ENCODE measurements at regions not wholly inside any gene's neighbourhood (a gene's known extent, or its start where the extent isn't known, plus 50 kb on each side); places are given as distances from the start of the nearest gene placed in this dataset.

DNA sequence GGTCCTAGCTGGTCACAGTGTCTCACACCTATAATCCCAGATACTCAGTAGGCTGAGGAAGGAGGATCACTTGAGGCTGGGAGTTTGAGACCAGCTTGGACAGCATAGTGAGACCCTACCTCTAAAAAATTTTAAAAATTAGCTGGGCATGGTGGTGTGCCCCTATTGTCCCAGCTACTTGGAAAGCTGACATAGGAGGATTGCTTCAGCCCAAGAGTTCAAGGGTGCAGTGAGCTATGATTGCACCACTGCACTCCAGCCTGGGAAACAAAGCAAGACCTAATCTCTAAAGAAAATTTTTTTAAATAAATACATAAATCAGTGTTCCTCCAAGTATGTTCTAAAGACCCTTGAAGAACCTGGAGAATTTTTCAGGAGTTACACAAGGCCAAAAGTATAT, 50.6 kb upstream of the GNAO1 start:
- no peak for DNase-seq

DNA sequence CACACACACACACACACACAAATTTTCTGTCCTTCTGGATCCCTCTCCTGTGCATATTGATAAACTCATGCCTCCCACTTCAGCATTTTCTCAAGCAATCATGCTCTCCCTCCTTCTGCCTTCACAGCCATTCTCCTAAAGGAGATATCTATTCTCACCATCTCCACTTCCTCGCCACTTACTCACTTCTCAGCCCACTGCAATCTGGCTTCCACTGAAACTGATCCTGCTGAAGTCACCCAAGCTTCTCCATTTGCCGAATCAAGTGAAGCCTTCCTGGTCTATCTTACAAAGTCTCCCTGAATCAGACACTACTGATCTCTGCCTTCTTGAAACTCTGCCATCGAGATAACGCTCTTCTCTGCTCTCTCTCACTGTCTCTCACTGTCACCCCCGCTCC, 54.0 kb upstream of the GNAO1 start:
- DNase-seq = no peak

DNA sequence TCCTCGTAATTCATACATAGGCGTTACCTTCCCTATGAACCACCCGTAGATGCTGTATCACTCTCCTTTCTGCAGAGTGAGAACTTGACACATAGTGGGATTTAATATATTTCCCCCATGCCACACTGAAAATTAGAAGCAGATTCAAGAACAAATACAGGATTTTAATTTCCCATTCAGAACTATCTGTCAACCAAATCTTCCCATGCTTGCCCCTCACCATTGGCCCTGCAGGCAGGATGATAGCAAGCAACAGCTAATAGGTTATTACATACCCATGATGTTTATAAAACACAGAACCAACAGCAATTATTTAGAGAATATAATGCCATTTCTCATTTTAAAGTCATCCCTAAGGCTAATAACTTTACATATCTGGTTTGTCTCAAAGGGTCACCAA, 55.0 kb upstream of the GNAO1 start:
- no peak for DNase-seq

DNA sequence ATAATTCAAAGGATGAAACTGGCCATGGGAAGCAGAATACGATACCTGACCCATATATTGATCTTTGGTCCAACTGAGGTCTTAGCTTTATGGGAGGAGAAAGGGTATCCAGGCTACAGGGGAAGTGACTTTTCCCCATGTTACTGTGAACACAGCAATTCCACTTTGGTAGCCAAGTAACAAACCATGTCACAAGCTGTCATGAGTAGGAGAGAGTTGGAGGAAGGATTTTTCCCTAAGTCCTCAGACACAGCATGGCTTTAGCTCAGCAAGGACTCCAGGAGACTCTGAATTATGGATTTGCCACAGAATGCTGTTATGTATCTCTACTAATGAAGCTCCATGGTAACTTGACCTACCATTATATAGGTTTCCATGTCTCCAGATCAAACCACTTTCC, 56.5 kb upstream of the GNAO1 start:
- no peak for DNase-seq

DNA sequence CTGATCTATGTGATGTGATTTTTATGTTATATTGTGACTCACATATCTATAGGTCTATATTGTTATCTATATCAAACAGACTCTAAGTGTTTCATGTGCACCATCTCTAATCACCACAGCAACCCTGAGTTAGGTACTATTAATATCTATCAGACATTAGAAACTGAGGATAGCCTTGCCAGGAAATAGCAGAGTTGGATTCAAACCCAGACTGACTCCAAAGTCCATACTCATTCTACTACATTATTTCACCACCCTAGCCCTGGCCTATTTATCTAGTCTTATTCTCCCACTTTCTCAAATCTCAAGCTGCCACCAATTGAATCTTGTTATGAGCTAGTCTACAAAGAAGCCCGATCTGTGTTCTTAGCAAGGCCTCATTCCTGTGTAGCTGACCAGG, 65.4 kb upstream of the GNAO1 start:
- no peak for DNase-seq

DNA sequence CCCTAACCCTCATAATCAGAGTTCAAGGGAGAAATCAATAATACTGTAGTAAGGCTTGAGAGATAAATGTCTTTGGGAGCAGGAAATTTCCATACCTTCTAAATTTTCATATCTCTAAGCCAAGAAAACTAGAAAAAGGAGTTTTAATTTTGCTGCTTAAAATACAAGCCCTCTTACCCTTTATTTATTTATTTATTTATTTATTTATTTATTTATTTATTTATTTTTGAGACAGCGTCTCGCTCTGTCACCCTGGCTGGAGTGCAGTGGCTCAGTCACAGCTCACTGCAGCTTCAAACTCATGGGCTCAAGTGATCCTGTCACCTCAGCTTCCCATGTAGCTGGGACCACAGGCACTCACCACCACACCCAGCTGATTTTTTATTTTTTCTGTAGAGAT, 69.0 kb upstream of the GNAO1 start:
- no peak for DNase-seq

DNA sequence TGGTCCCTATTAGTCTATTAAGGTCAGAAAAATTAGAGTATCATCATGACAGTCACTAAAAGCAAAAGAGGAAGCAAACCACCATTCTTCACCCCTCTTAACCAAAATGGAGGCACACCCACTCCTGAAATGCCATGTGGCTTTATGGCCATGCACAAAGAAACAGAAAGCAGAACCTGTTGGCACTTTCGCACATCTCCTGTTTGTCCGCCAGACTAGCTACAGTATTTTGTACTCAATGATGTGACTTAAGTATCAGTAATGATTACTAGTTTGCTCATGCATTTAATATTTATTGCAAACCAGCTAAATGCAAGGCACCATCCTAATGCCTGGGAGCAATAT, 70.2 kb upstream of the GNAO1 start:
- DNase-seq = no peak

DNA sequence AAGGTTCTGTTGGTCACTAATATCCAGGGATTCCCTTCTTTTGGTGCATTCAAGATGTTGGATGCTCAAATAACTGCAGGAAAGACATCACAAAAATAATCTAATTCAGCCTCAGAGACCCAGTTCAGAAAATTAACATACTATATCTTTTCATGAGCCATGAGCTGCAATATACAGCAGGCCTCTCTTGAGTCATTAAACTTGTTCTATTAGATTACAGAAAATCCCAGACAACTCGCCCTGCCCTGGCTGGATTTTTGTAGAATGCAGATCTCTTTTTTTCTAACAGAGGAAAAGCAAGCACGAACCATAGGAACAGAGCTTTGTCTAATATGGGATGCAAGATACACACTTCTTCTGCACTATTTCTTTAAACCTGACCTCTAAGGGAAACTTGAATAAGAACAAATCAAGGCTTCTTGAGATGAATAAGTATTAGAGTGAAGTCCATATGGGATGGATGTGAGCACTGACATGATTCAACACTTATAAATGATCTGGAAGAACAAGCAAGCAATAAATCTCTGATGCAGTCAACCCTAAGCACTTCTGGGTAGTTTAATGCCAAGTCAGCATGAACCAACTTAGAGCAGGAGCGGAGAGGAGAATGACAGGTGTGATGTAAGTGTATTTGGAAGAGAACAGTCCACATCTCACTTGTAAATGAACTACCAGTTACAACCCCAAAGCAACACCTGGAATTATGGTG, 70.7 kb upstream of the GNAO1 start:
- no peak for DNase-seq

DNA sequence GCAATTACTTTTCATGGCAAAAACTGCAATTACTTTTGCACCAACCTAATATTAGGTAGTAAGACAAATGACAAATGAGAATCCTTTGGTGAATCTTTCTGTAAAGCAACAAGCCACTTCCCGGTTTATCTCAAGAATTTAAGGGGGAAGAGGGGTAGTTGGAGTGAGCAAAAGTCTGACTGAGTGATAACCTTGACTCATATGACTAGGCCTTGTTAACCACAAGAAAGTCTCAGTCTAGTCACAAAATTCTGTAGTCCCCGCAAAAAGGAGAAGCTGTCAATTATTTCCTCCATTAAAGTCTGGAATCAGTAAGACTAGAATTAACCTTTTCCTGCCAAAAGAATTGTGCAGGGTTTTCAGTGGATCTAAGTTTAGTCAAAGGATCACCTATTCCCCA, 72.2 kb upstream of the GNAO1 start:
- no peak for DNase-seq

DNA sequence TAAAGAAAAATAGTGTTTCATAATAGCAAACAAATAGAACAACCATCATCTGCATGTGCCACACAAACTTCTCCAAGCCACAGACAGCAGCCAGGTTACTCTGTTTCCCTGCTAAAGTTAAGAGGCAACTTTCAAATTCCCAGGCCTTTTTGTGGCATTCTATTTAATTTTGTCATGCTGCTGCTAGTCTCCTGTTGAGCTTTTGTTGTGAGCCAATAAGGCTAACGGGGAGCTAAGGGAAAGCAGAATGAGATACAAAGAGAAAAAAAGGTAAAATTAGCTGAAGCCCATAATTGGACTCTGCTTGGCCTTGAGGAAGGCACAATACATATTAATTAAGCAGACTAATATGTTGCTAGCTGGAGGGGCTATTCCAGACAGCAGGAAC, 74.7 kb upstream of the GNAO1 start:
- DNase-seq = no peak

DNA sequence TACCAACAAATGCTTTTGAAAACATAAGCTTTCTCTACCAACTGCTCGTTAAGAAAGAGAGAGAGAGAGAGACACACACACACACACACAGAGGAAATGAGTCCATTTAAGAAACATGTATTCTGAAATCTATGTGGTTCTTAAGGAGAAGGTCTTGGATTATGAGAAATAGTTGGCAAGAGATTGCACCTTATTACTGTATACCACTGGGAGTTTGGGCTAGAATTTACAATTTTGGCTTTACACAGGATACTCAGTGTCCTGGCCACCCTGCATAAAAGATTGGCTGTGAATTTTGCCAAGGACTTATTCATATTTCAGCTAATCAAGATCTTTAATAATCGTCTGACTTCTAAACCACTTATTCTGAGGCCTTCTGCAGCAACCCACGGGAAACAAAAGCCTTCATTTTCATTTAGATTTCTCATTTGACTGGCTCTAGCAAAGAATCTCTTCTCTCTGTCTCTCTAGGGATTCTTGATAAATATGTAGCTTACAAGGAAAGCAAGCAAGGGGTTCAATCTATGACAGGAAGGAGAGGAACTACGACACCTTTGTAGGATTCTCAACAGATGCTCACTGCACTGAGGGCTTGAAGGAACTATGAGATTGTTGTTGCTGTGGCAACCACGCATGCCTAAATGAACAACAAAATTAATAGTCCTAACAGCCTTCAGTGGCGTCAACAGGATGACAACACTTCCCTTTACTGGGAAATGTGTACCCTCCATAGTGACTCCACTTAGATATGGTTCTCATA, 75.3 kb upstream of the GNAO1 start:
- DNase-seq = no peak

DNA sequence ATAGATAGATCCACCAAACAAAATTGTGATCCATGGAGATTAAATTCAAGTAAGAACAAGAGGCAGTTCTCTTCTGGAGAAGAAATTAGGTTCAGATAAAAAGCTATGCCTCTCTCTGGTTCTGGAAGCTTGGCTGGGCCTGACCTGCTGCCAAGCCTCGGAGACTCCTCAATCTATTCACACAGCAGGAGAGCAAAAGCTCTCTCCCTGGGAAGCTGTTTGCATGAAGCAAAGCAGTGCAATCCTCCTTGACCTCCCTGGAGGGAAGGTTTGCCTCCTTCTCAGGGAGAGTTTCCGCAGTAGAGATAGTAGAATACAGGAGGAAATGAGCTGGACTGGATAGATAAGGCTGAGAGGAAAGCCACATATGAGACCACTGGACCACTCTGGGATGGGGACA, 78.1 kb upstream of the GNAO1 start:
- no peak for DNase-seq

DNA sequence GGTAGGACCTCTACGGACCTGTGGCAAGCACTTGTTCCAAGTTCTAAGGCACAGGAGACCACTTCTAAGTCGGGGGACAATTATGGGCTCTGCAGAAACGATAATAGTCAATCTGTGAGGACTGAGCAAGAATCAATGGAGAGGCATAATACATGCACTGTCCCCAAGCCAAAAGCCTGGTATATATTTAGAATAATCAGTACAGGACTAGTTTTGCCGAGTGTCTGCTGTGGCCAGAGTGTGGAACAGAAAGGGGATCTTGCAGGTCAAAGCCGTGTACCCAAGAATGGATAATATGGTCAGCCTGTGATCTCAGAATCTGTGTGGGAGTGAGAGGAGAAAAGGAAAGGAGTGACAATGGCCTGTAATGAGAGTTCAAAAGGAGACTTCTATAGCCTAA, 80.2 kb upstream of the GNAO1 start:
- DNase-seq = no peak

DNA sequence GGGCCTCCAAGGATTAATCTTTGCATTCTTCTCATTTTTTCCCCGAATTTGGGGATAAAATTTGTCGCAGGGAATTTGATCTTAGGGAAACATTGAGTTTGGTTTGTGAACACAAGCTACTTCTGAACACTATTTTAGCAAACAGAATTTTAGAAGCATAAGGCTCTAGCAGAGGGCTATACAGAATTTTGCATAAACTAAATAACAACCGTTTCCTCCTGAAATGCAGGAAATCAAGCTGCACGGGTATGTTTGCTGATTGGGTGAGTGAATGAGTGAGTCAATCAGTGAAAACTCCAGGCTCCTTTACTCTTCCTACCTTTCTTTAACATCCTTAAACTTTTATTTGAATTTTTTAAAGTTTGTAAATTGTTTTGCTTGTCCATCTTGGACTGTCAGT, 81.3 kb upstream of the GNAO1 start:
- DNase-seq = no peak

DNA sequence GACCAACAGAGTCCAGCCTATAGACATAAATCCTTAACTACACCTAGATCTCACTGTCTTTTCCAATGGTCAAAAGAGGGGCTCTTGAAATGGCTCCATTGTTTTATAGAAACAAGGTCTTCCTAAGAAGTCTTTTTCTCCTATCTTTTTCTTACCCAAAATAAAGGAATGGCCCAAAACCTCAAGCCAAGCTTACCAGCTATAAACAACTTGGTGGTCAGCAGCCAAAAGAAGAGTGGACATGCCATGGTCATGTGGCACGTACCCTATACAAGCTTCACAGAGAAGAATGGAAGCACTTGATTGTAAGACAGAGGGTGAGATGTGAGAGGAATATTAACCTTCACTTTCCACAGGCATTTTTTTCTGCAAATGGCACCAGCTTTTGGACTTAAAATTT, 82.1 kb upstream of the GNAO1 start:
- no peak for DNase-seq

DNA sequence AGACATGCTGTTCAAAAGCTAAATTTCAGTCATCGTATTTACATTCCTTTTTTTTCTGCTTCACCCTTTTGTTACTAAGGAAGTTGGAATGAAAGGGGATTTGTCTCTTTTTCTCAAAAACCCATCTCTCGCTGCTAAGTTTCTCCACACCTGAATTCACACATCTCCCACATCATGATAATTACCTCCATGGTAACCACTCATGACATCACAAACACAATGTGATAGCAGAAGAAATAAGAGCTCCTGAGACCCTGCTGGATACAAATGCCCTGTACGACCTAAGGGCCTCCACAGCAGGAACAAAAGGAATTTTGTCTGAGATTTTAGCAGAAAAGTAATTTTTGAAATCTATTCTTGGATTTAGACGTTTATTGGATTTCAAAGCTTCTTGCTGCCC, 82.6 kb upstream of the GNAO1 start:
- DNase-seq = no peak

DNA sequence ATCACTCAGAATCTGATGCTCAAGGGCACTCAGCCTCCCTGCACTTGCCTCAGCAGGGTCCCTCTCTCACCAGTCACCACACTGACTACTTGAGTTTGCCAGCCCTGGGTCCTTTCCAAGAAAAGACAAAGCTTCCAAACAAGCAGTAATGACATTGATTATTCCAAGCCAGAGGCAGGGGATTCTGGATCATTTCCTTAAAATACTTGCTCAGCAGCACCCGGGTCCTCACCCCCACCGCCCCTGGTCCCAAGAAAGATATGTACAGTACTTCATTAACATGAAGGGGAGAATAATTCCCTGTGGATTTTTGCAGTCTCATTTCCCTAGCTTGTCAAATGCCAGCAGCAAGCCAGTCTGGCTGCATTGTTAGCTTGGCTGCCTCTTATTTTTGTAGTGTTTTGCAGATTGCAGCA, 83.2 kb upstream of the GNAO1 start:
- no peak for DNase-seq

DNA sequence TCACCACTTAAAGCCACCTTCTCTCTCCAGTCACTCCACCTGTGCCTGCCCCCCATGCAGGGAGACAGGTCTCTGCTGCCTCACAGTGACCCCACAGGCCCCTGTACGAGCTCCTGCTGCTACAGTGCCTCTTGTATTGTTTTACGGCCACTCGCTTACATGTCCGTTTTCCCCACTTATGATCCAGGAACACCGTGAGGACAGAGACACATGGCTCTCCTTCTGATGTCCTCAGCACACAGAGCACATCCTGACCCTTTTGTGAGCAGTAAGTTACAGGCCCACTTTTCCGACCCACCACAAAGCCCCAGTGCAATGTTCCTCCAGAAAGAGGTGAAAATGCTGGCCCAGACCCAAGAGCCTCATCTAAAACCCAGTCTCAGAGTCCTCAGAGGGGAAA, 84.8 kb upstream of the GNAO1 start:
- no peak for DNase-seq

DNA sequence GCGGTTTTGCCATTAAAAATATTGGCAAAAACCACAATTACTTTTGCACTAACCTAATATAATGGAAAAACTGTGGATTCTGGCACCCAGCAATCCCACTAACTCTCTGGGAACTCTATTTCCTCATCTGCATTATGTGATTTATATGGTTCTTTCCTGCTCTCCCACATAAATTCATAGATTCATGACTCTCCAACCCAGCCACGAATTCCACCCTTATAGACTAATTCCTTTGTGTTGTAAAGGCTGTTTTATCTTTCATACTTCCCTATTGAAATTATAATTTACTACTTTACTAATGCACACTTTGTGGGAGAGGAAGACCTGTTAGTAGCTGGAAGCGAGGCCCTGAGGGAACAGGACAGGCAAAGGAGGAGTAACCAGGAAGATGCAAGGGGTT, 88.4 kb upstream of the GNAO1 start:
- DNase-seq = no peak

DNA sequence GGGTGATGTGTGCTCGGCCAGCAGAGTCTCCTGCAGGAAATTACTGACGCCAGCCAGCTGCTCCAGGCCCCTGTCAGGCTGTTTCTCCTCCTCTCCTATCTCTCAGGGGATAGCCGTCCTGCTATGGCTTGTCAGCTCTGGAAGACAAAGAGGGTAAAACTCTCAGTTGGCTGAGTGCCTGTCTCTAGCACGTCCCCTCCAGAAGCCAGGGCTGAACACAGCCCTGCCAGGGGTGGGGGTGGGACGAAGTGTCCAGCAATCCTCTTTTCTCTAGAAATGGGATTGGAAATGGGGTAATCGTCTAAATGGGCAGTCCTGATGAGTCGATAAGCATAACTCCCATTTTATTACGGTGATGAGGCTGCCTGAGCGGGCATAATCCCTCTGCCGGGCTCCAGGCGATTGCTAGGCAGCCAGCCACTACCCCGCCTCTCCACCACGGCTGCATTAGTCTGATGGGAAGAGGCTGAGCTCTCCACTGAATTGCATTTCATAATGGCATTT, 89.1 kb upstream of the GNAO1 start:
- no peak for DNase-seq

DNA sequence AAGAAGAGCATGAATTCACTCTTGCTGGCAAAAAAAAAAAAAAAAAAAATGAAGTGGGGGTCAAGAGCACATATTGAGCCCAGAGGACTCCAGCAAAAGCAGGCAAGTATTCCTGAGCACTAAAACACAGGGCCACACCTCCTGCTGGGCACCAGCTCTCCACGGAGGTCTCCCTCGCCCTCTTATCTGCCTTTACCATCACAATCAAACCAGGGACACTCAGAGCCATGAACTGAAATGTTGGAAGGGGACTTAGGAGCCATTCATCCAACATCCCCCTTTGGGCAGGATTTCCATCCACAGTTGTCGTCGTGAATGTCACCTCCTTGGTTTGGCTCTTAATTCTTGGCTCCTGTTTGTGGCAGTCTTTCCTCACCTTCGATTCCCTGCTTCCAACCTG, 89.8 kb upstream of the GNAO1 start:
- no peak for DNase-seq

DNA sequence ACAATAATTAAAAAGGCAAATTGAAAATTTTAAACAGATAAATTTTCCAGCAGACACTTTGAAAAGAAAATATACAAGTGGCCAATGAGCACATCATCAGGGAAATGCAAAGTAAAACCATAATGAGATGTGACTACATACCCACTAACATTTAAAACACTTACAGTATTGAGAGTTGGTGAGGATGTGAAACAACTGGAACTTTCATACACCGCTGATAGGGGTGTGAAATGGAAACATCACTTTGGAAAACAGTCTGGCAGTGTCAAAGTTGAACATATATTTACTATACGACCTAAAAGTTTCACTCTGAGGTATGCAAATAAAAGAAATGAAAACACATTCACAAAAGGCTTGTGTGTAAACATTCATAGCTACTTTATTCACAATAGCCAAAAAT, 94.0 kb upstream of the GNAO1 start:
- no peak for DNase-seq

DNA sequence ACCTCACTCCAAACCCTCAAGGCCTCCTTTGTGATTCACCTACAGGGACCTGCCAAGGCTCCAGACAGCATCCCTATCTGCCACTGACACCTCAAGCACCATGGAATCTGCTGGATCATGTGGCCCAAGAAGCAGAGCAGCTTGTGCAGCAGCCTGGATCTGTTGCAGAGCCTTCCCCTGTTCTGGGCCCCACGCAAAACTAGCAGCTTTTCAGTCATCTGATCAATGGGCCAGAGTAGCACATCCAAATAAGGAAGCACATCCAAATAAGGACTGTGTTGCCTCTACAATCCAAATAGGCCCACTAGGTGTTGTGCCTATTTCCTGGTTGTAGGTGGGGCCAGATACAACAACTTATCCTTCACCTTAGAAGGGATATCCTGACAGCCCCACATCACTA, 97.1 kb upstream of the GNAO1 start:
- DNase-seq = no peak

DNA sequence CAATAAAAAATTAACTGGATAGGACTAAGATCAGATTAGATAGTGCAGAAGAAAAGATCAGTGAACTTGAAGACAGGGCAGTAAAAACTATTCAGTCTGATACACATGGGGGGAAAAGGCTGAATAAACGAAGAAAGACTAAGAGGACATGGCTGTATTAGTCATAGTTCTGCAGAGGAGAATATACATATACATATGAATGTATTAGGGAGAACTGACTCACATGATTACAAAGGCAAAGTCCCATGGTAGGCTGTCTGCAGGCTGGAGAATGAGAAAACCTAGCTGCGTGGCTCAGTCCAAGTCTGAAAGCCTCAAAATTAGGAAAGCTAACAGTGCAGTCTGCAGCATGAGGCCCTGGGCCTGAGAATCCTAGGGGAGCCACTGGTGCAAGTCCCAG, 98.2 kb upstream of the GNAO1 start:
- no peak for DNase-seq

DNA sequence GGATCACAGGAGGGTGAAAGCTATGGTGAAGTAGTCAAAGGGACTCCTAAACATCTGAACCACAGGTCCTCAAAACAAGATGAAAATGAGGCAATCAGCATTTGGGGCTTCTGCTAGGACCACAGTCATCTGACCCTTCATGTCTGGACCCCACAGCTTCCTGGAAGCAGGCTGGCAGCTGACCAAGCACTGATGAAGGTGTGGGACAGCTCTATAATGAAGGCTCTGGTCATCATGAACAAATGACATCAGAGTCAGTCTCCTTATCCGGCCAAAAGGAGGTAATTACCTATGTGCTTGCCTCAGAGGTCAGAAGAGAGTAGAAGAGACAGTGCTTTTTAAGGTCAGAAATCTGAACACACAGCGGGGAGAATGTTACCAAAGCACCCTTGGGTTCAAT, 101.2 kb upstream of the GNAO1 start:
- DNase-seq = no peak

Measured in effector CD8-positive, alpha-beta T cell (primary cell).